Vagina (tissue), 2 donors: ENCODE measurements at regions not wholly inside any gene's neighbourhood (a gene's known extent, or its start where the extent isn't known, plus 50 kb on each side); places are given as distances from the start of the nearest gene placed in this dataset.

Experiments
- POLR2AphosphoS5 ChIP-seq, 2 donors: sonication (generic); formaldehyde crosslinking; IDR thresholded peaks; one replicate each; pipeline ENCODE4 v1.9.0; 2017; ENCODE audit warnings: antibody characterized with exemption in 2 of 2, mild to moderate bottlenecking in 2 of 2, low read depth in 1 of 2; ENCODE audit not compliant: insufficient read depth in 1 of 2
- TF ChIP-seq, protein P1 (sequence below), 3 experiments: fragments of 450-650 bp in 2 of 3; fragments of 200-600 bp in 1 of 3; sonication (generic) in 1 of 3; IDR thresholded peaks; one replicate each; pipeline ENCODE4 v1.5.1; 2017 to 2019; ENCODE audit warnings: antibody characterized with exemption in 3 of 3, mild to moderate bottlenecking in 2 of 3, moderate library complexity in 2 of 3

DNA sequence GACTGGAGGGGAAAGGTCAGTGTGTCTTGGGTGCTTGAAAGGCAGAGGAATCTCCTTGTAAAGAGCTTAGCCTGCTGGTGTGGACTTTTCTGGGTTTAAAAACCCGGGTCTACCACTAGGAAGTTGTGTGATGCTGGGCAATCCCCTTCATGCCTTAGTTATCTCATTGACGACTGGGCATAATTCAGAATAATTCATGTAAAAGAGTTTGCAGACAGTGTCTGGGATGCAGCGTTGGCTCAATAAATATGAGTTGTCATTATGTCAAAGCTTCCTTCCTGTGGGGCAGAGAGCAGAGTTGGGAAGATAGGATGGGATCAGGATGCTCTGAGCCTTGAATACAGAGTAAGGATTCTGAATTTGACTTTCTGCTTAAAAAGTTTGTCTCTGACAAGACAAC lies 196.4 kb downstream of the ADRA2A start:
- TF ChIP-seq, protein P1, sequence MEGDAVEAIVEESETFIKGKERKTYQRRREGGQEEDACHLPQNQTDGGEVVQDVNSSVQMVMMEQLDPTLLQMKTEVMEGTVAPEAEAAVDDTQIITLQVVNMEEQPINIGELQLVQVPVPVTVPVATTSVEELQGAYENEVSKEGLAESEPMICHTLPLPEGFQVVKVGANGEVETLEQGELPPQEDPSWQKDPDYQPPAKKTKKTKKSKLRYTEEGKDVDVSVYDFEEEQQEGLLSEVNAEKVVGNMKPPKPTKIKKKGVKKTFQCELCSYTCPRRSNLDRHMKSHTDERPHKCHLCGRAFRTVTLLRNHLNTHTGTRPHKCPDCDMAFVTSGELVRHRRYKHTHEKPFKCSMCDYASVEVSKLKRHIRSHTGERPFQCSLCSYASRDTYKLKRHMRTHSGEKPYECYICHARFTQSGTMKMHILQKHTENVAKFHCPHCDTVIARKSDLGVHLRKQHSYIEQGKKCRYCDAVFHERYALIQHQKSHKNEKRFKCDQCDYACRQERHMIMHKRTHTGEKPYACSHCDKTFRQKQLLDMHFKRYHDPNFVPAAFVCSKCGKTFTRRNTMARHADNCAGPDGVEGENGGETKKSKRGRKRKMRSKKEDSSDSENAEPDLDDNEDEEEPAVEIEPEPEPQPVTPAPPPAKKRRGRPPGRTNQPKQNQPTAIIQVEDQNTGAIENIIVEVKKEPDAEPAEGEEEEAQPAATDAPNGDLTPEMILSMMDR (IDR thresholded peaks at IDR 0.05) = no peak
- no peak for TF ChIP-seq POLR2AphosphoS5 (IDR thresholded peaks at IDR 0.05; ENCODE audit: insufficient read depth in 1 of 2, low read depth in 1 of 2)
